Uterus (tissue), 3 donors: ENCODE measurements at regions not wholly inside any gene's neighbourhood (a gene's known extent, or its start where the extent isn't known, plus 50 kb on each side); places are given as distances from the start of the nearest gene placed in this dataset.

ENCODE experiments used
- DNase-seq, 2 donors: peaks; one replicate each; pipeline ENCODE4 v3.0.0-alpha.2; 2019 to 2020
- H3K27ac ChIP-seq, 2 donors: fragments of 200-600 bp; sonication (generic); 1 replicate in 1 of 2; 2 replicates in 1 of 2; pipeline ENCODE4 v1.5.1; 2016 to 2018
- H3K27me3 ChIP-seq, 2 donors: fragments of 200-600 bp; sonication (generic); one replicate each; pipeline ENCODE4 v1.5.1; 2018 to 2019; ENCODE audit warnings: control low read depth in 1 of 2
- H3K36me3 ChIP-seq, 2 donors: fragments of 200-600 bp; sonication (generic); one replicate each; pipeline ENCODE4 v1.5.1; 2019; ENCODE audit warnings: control low read depth in 1 of 2
- H3K4me1 ChIP-seq, 2 donors: fragments of 200-600 bp; sonication (generic); one replicate each; pipeline ENCODE4 v1.5.1; 2018 to 2019; ENCODE audit warnings: control low read depth in 1 of 2
- H3K4me3 ChIP-seq, 2 donors: fragments of 200-600 bp; sonication (generic); 1 replicate in 1 of 2; 2 replicates in 1 of 2; pipeline ENCODE4 v1.5.1; 2018 to 2019; ENCODE audit warnings: mild to moderate bottlenecking in 1 of 2
- H3K9me3 ChIP-seq, 2 donors: fragments of 200-600 bp; sonication (generic); one replicate each; pipeline ENCODE4 v1.5.1; 2019; ENCODE audit warnings: control low read depth in 1 of 2
- CTCF ChIP-seq, 4 experiments: fragments of 200-600 bp in 2 of 4; fragments of 450-650 bp in 2 of 4; sonication (generic) in 2 of 4; IDR thresholded peaks; one replicate each; pipeline ENCODE4 v1.5.1; 2016 to 2019; ENCODE audit warnings: antibody characterized with exemption in 4 of 4, mild to moderate bottlenecking in 2 of 4, moderate library complexity in 1 of 4
- POLR2A ChIP-seq, 2 donors: fragments of 450-650 bp; IDR thresholded peaks; one replicate each; pipeline ENCODE4 v1.6.1; 2016; ENCODE audit warnings: antibody characterized with exemption in 2 of 2, mild to moderate bottlenecking in 1 of 2, moderate library complexity in 1 of 2
- intact Hi-C: fragments of 100-400 bp; cut with DNase I; formaldehyde crosslinking; loops from one replicate; pipeline ENCODE4 v1.15.1; 2023; ENCODE audit warnings: low total_unique reads
- donor health status: DM: yes; HTN: yes; CAD: no.

- no peak for TF ChIP-seq CTCF (IDR thresholded peaks at IDR 0.05)
- TF ChIP-seq POLR2A (IDR thresholded peaks at IDR 0.05): no peak
- H3K4me3 ChIP-seq: no peak overlapping the region
- no peaks in the 10 kb centered on the region for H3K4me1 ChIP-seq
- no peak overlapping the region for H3K27ac ChIP-seq
- intact Hi-C loops: no loop called here
- H3K9me3 ChIP-seq: no peaks in the 10 kb centered on the region
- no peaks in the 10 kb centered on the region for H3K27me3 ChIP-seq
- no peak for DNase-seq
- H3K36me3 ChIP-seq: no peaks in the 10 kb centered on the region
Measured at GRCh38 chr12:38490941-38491340, 174.4 kb downstream of the ALG10B start.

- Histone ChIP-seq H3K4me3 (no peak overlapping the region), H3K27me3 (no peaks in the 10 kb centered on the region), H3K27ac (no peak overlapping the region), H3K9me3 (peaks cover 0 to 4% of the 10 kb centered on the region in 2 donors), H3K36me3 (no peaks in the 10 kb centered on the region), H3K4me1 (no peaks in the 10 kb centered on the region)
- TF ChIP-seq POLR2A (IDR thresholded peaks at IDR 0.05) (no peak), CTCF (IDR thresholded peaks at IDR 0.05) (no peak)
- intact Hi-C loops: no loop called here
- no peak for DNase-seq
Measured at GRCh38 chr12:38501481-38501880, 184.9 kb downstream of the ALG10B start.

- H3K4me3 ChIP-seq: no peak overlapping the region
- intact Hi-C loops: no loop called here
- H3K9me3 ChIP-seq: peaks cover 0 to 4% of the 10 kb centered on the region in 2 donors
- no peaks in the 10 kb centered on the region for H3K4me1 ChIP-seq
- TF ChIP-seq CTCF (IDR thresholded peaks at IDR 0.05) (no peak), POLR2A (IDR thresholded peaks at IDR 0.05) (no peak)
- no peaks in the 10 kb centered on the region for H3K36me3 ChIP-seq
- H3K27me3 ChIP-seq: no peaks in the 10 kb centered on the region
- no peak for DNase-seq
- no peak overlapping the region for H3K27ac ChIP-seq
Measured at GRCh38 chr12:38501991-38502390, 185.4 kb downstream of the ALG10B start.

- DNase-seq: no peak
- intact Hi-C loops: no loop called here
- TF ChIP-seq CTCF (IDR thresholded peaks at IDR 0.05) (no peak), POLR2A (IDR thresholded peaks at IDR 0.05) (no peak)
Measured at GRCh38 chr12:38502415-38502814, 185.8 kb downstream of the ALG10B start.

GRCh38 chr12:38507839-38508238 is 191.3 kb downstream of the ALG10B start:
- no peak for TF ChIP-seq POLR2A (IDR thresholded peaks at IDR 0.05)
- no peak for TF ChIP-seq CTCF (IDR thresholded peaks at IDR 0.05)
- Histone ChIP-seq H3K27me3 (no peaks in the 10 kb centered on the region), H3K4me3 (no peak overlapping the region), H3K9me3 (no peaks in the 10 kb centered on the region), H3K27ac (no peak overlapping the region), H3K4me1 (no peaks in the 10 kb centered on the region), H3K36me3 (no peaks in the 10 kb centered on the region)
- DNase-seq: no peak
- intact Hi-C loops: no loop called here

More at GRCh38 chr12:38502415-38502814, 185.8 kb downstream of the ALG10B start:
- H3K4me1 ChIP-seq: no peaks in the 10 kb centered on the region
- H3K4me3 ChIP-seq: no peak overlapping the region
- H3K27me3 ChIP-seq: no peaks in the 10 kb centered on the region
- H3K9me3 ChIP-seq: peaks cover 0 to 3% of the 10 kb centered on the region in 2 donors
- no peaks in the 10 kb centered on the region for H3K36me3 ChIP-seq
- H3K27ac ChIP-seq: no peak overlapping the region
